NCI-H524 (cell line): ENCODE measurements at regions not wholly inside any gene's neighbourhood (a gene's known extent, or its start where the extent isn't known, plus 50 kb on each side); places are given as distances from the start of the nearest gene placed in this dataset.
"Not testable (repeated sequence)": the region's sequence is repeated elsewhere in the genome, so short reads cannot be mapped to it uniquely, and the experiment has no call there.

ENCODE experiments used
- DNase-seq, 2 experiments: peaks; one replicate each; lab custom pipeline; 2025; lab: John Stamatoyannopoulos, UW

- DNase-seq, result no peak
Measured at GRCh38 chr6:63486196-63486595, 86.1 kb upstream of the LOC128125822 start.

- no peak for DNase-seq
Measured at GRCh38 chr6:63487103-63487813, 85.0 kb upstream of the LOC128125822 start.

GRCh38 chr6:63491119-63491518 lies 81.2 kb upstream of the LOC128125822 start:
- DNase-seq, result no peak

GRCh38 chr6:63492476-63492875 lies 79.8 kb upstream of the LOC128125822 start:
- no peak for DNase-seq

GRCh38 chr6:63493557-63493956 lies 78.7 kb upstream of the LOC128125822 start:
- no peak for DNase-seq

- DNase-seq, result no peak
Measured at GRCh38 chr6:63496361-63496804, 75.9 kb upstream of the LOC128125822 start.

- DNase-seq, result no peak
Measured at GRCh38 chr6:63502156-63502555, 70.1 kb upstream of the LOC128125822 start.

- no peak for DNase-seq
Measured at GRCh38 chr6:63503199-63503598, 69.1 kb upstream of the LOC128125822 start.

GRCh38 chr6:63504777-63505384 lies 67.4 kb upstream of the LOC128125822 start:
- DNase-seq, result no peak

GRCh38 chr6:63507096-63507495 lies 65.2 kb upstream of the LOC128125822 start:
- no peak for DNase-seq

- no peak for DNase-seq
Measured at GRCh38 chr6:63509652-63510352, 62.5 kb upstream of the LOC128125822 start.

- DNase-seq, result no peak
Measured at GRCh38 chr6:63510353-63510686, 62.0 kb upstream of the LOC128125822 start.

GRCh38 chr6:63510849-63511248 lies 61.4 kb upstream of the LOC128125822 start:
- no peak for DNase-seq

GRCh38 chr6:63514488-63515173 lies 57.6 kb upstream of the LOC128125822 start:
- DNase-seq, result no peak

- not testable (repeated sequence) for DNase-seq
Measured at GRCh38 chr6:63515227-63515626, 57.1 kb upstream of the LOC128125822 start.

- DNase-seq, result no peak
Measured at GRCh38 chr6:63516186-63516944, 55.9 kb upstream of the LOC128125822 start.

- DNase-seq, result no peak
Measured at GRCh38 chr6:63517221-63517620, 55.1 kb upstream of the LOC128125822 start.

GRCh38 chr6:63521475-63522210 lies 50.6 kb upstream of the LOC128125822 start:
- DNase-seq, result no peak
